ENCODE measurements at regions not wholly inside any gene's neighbourhood (a gene's known extent, or its start where the extent isn't known, plus 50 kb on each side); places are given as distances from the start of the nearest gene placed in this dataset.

- ChIA-PET POLR2A (interaction anchor here (1.3 kb wide), 1 partner anchor 64 kb away, joined by 3 read pairs; the partner anchor contains the start of gene UGP2), CTCF (no interaction called here)
- TF ChIP-seq LEF1 (IDR thresholded peaks at IDR 0.05; ENCODE audit: borderline replicate concordance) (no peak), PKNOX1 (IDR thresholded peaks at IDR 0.05) (no peak), TARDBP (IDR thresholded peaks at IDR 0.05) (no peak), L3MBTL2 (conservative IDR thresholded peaks at IDR 0.05) (no peak), HDGF (IDR thresholded peaks at IDR 0.05; ENCODE audit: borderline replicate concordance) (no peak), ARNT (IDR thresholded peaks at IDR 0.05) (no peak), FOXA1 (IDR thresholded peaks at IDR 0.05) (no peak), FOXM1 (IDR thresholded peaks at IDR 0.05; ENCODE audit: borderline replicate concordance) (no peak), SUZ12 (IDR thresholded peaks at IDR 0.05) (no peak), ELF4 (IDR thresholded peaks at IDR 0.05) (no peak), FOXK2 (IDR thresholded peaks at IDR 0.05) (no peak), BHLHE40 (IDR thresholded peaks at IDR 0.05; ENCODE audit: borderline replicate concordance) (no peak), NFRKB (IDR thresholded peaks at IDR 0.05) (no peak), ZNF384 (IDR thresholded peaks at IDR 0.05) (no peak), CTBP1 (IDR thresholded peaks at IDR 0.05; ENCODE audit: borderline replicate concordance) (no peak), SP1 (IDR thresholded peaks at IDR 0.05) (no peak)
- no peak for DNase-seq (ENCODE audit: extremely low spot score)
Measured at GRCh38 chr2:63777816-63778215, 63.9 kb upstream of the UGP2 start.

- TF ChIP-seq BHLHE40 (IDR thresholded peaks at IDR 0.05; ENCODE audit: borderline replicate concordance) (no peak), FOXA1 (IDR thresholded peaks at IDR 0.05) (no peak), CTBP1 (IDR thresholded peaks at IDR 0.05; ENCODE audit: borderline replicate concordance) (no peak), NFRKB (IDR thresholded peaks at IDR 0.05) (no peak), TARDBP (IDR thresholded peaks at IDR 0.05) (no peak), HDGF (IDR thresholded peaks at IDR 0.05; ENCODE audit: borderline replicate concordance) (no peak), L3MBTL2 (conservative IDR thresholded peaks at IDR 0.05) (no peak), SP1 (IDR thresholded peaks at IDR 0.05) (no peak), FOXK2 (IDR thresholded peaks at IDR 0.05) (no peak), LEF1 (IDR thresholded peaks at IDR 0.05; ENCODE audit: borderline replicate concordance) (no peak), PKNOX1 (IDR thresholded peaks at IDR 0.05) (no peak), ELF4 (IDR thresholded peaks at IDR 0.05) (no peak), ZNF384 (IDR thresholded peaks at IDR 0.05) (no peak), FOXM1 (IDR thresholded peaks at IDR 0.05; ENCODE audit: borderline replicate concordance) (no peak), SUZ12 (IDR thresholded peaks at IDR 0.05) (no peak), ARNT (IDR thresholded peaks at IDR 0.05) (no peak)
- no peak for DNase-seq (ENCODE audit: extremely low spot score)
- POLR2A ChIA-PET: interaction anchor here (1.3 kb wide), 1 partner anchor 63 kb away, joined by 3 read pairs; the partner anchor contains the start of gene UGP2
- CTCF ChIA-PET: no interaction called here
Measured at GRCh38 chr2:63778391-63778790, 63.3 kb upstream of the UGP2 start.

GRCh38 chr2:63780518-63781155, 61.1 kb upstream of the UGP2 start:
- POLR2A ChIA-PET: no interaction called here
- no peak for DNase-seq (ENCODE audit: extremely low spot score)
- no peak for TF ChIP-seq NFRKB (IDR thresholded peaks at IDR 0.05)
- TF ChIP-seq ARNT (IDR thresholded peaks at IDR 0.05): no peak
- TF ChIP-seq L3MBTL2 (conservative IDR thresholded peaks at IDR 0.05): no peak
- TF ChIP-seq BHLHE40 (IDR thresholded peaks at IDR 0.05; ENCODE audit: borderline replicate concordance): no peak
- no peak for TF ChIP-seq FOXM1 (IDR thresholded peaks at IDR 0.05; ENCODE audit: borderline replicate concordance)
- no peak for TF ChIP-seq HDGF (IDR thresholded peaks at IDR 0.05; ENCODE audit: borderline replicate concordance)
- TF ChIP-seq TARDBP (IDR thresholded peaks at IDR 0.05): no peak
- no peak for TF ChIP-seq FOXA1 (IDR thresholded peaks at IDR 0.05)
- no peak for TF ChIP-seq ELF4 (IDR thresholded peaks at IDR 0.05)
- TF ChIP-seq PKNOX1 (IDR thresholded peaks at IDR 0.05): no peak
- no peak for TF ChIP-seq CTBP1 (IDR thresholded peaks at IDR 0.05; ENCODE audit: borderline replicate concordance)
- no peak for TF ChIP-seq ZNF384 (IDR thresholded peaks at IDR 0.05)
- TF ChIP-seq SP1 (IDR thresholded peaks at IDR 0.05): no peak
- TF ChIP-seq FOXK2 (IDR thresholded peaks at IDR 0.05): no peak
- no peak for TF ChIP-seq LEF1 (IDR thresholded peaks at IDR 0.05; ENCODE audit: borderline replicate concordance)
- TF ChIP-seq SUZ12 (IDR thresholded peaks at IDR 0.05): no peak
- CTCF ChIA-PET: no interaction called here

GRCh38 chr2:63784461-63784860, 57.2 kb upstream of the UGP2 start:
- DNase-seq (ENCODE audit: extremely low spot score): no peak
- ChIA-PET POLR2A (no interaction called here), CTCF (no interaction called here)
- TF ChIP-seq NFRKB (IDR thresholded peaks at IDR 0.05) (no peak), ELF4 (IDR thresholded peaks at IDR 0.05) (no peak), PKNOX1 (IDR thresholded peaks at IDR 0.05) (no peak), TARDBP (IDR thresholded peaks at IDR 0.05) (no peak), L3MBTL2 (conservative IDR thresholded peaks at IDR 0.05) (no peak), ZNF384 (IDR thresholded peaks at IDR 0.05) (no peak)

GRCh38 chr2:63785096-63785495, 56.6 kb upstream of the UGP2 start:
- ChIA-PET CTCF (no interaction called here), POLR2A (no interaction called here)
- DNase-seq (ENCODE audit: extremely low spot score): no peak
- TF ChIP-seq FOXK2 (IDR thresholded peaks at IDR 0.05) (no peak), SUZ12 (IDR thresholded peaks at IDR 0.05) (no peak), PKNOX1 (IDR thresholded peaks at IDR 0.05) (no peak), L3MBTL2 (conservative IDR thresholded peaks at IDR 0.05) (no peak), FOXM1 (IDR thresholded peaks at IDR 0.05; ENCODE audit: borderline replicate concordance) (no peak), HDGF (IDR thresholded peaks at IDR 0.05; ENCODE audit: borderline replicate concordance) (no peak), ARNT (IDR thresholded peaks at IDR 0.05) (no peak), CTBP1 (IDR thresholded peaks at IDR 0.05; ENCODE audit: borderline replicate concordance) (no peak), ELF4 (IDR thresholded peaks at IDR 0.05) (no peak), NFRKB (IDR thresholded peaks at IDR 0.05) (no peak), BHLHE40 (IDR thresholded peaks at IDR 0.05; ENCODE audit: borderline replicate concordance) (no peak), TARDBP (IDR thresholded peaks at IDR 0.05) (no peak)
